Fibroblast of mammary gland (primary cell): ENCODE measurements at regions not wholly inside any gene's neighbourhood (a gene's known extent, or its start where the extent isn't known, plus 50 kb on each side); places are given as distances from the start of the nearest gene placed in this dataset.

Source experiments
- DNase-seq: peaks from one replicate; pipeline ENCODE4 v3.0.0-alpha.2; 2010; ENCODE audit warnings: low read depth
- H3K4me3 ChIP-seq: 2 replicates; pipeline ENCODE4 v1.5.1; 2011; ENCODE audit warnings: low read depth, mild to moderate bottlenecking, low read length, moderate library complexity; ENCODE audit not compliant: control insufficient read depth
- CTCF ChIP-seq: conservative IDR thresholded peaks from 2 replicates; pipeline ENCODE4 v1.5.1; 2011; ENCODE audit warnings: low read depth, low read length, inconsistent platforms; ENCODE audit not compliant: control insufficient read depth, insufficient read depth

DNA sequence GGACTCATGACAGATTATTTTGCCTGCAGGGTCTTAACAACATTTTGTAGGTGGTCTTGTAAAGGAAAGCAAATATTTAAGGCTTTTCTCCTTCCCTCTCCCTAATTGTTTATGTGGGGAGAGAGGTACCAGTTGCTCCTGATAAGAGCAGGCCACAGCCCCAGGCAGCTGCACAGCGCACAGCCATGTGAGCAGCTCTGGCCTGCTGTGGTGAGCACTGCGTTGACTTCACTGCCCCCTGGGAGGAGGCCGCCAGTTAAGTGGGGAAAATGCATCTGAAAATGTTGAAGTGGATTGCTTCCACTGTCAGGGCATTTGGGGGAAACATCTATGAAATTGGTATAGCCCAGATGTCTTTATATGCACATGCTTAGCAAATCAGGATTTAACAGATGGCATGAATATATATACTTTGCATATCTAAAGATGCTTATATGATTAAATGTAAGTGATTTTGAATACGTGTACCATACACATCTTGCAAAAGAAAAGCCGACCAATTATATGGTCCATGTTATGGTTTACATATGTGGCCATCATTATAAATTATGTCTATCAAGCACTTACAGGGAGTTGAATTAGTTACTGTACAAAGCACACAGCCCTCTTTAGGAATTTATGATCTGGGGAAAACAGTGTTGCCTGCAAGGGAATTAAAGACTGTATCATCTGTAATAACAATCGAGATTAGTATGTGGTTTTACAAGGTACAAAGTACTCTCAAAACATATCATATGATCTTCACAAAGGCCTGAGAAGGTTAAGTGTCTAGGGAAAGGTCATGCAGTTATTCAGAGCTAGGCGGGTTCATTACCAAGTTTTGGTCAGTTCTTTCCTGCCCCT lies 132.1 kb downstream of the RHOU start:
- H3K4me3 ChIP-seq, result no peak overlapping the region
- no peak for DNase-seq
- no peak for TF ChIP-seq CTCF

- no peak for TF ChIP-seq CTCF
- no peak overlapping the region for H3K4me3 ChIP-seq
- DNase-seq, result no peak
These were observed 132.9 kb downstream of the RHOU start for GRCh38 chr1:228867951-228868730.

GRCh38 chr1:228868731-228869024 lies 133.4 kb downstream of the RHOU start:
- no peak overlapping the region for H3K4me3 ChIP-seq
- no peak for DNase-seq
- TF ChIP-seq CTCF, result no peak

- H3K4me3 ChIP-seq, result no peak overlapping the region
- no peak for TF ChIP-seq CTCF
- no peak for DNase-seq
These were observed 134.1 kb downstream of the RHOU start for GRCh38 chr1:228869312-228869824.

DNA sequence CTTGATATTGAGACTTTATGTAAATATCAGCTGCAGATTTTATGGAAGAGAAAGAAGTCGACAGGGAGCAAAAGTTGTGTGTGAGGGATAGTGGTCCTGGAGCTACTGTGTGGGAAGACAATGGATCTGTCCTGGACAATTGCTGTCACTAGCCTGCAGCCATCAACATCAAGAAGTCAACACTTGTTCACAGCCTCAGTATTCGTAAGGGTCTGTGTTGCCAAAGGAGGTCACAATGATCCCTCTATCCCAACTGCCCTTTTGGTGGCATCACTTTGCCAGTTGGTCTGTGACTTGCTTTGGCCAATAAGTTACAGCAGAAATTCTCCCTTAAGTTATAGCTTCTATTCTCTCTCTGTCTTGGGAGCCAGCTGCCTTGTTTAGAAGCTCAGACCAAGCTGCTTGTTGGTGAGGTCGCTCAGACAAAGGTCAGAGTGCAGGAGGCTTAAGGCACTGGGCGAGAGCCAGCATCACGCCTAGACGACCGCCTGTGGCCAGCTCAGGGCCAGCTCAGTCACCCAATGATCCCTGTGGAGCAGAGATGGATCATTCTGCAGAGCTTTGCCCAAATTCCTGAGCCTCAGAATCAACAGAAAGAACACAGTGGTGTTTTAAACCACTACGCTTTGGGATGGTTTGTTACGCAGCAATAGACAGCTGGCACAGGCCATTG lies 134.9 kb downstream of the RHOU start:
- no peak overlapping the region for H3K4me3 ChIP-seq
- no peak for TF ChIP-seq CTCF
- DNase-seq, result no peak

DNA sequence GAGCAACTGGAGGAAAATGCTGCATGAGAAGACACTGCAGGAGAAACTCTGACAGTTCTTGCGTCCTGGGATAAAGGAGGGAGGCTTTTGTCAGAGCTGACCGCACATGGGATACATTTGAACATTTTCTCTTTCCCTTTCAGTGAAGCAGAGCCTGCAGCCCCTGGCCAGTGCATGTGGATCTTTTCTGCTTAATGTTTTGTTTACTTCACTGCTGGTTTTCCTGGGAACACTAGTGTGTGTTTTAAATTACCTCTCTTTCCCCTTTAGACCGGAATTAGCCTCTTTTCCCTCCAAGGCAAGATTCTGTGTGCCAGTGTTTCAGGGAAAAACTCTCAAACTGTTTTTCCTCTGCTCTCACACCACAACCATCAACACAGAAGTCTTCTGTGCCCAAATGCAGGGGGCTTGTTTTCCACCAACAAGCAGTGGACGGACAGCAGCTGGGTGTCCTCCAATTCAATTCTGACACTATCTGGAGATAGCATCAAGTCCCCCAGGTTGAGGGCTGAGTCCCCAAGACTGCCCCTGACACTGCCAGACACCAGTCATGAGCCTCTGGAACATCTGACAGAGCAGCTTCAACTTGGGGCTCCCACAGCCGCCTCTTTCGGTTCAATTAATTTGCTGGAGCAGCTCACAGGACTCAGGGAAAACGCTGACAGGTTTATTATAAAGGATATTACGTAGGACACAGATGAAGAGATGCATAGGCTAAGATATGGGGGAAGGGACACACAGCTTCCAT lies 136.2 kb downstream of the RHOU start:
- no peak for DNase-seq
- H3K4me3 ChIP-seq, result no peak overlapping the region

More for the DNA sequence above, 136.2 kb downstream of the RHOU start:
- no peak for TF ChIP-seq CTCF
